Frontal cortex (tissue), 3 donors: ENCODE measurements at regions not wholly inside any gene's neighbourhood (a gene's known extent, or its start where the extent isn't known, plus 50 kb on each side); places are given as distances from the start of the nearest gene placed in this dataset.
"Not testable (repeated sequence)": the region's sequence is repeated elsewhere in the genome, so short reads cannot be mapped to it uniquely, and the experiment has no call there.

Experiments
- DNase-seq, 2 donors: peaks; one replicate each; pipeline ENCODE4 v3.0.0; 2012; ENCODE audit warnings: low spot score in 2 of 2
- FAIRE-seq: peaks from 2 replicates; lab custom pipeline; 2012; peaks lifted over from hg19 to GRCh38; lab: Jason Lieb, UNC
- donor health status: control.
- donor health status: control.
- donor health status: control.

GRCh38 chr12:93221841-93222240 is 155.9 kb upstream of the NUDT4 start:
- FAIRE-seq = no peak

GRCh38 chr12:93223440-93224426 is 154.0 kb upstream of the NUDT4 start:
- DNase-seq = no peak
- FAIRE-seq = no peak

More at GRCh38 chr12:93221841-93222240, 155.9 kb upstream of the NUDT4 start:
- peak in 1 of 2 donors; percentile 13 for DNase-seq

GRCh38 chr12:93225094-93225493 is 152.6 kb upstream of the NUDT4 start:
- DNase-seq = no peak
- FAIRE-seq = no peak

- FAIRE-seq (no peak), DNase-seq (no peak)
Observed at GRCh38 chr12:93226361-93226760, 151.4 kb upstream of the NUDT4 start.

- DNase-seq (no peak), FAIRE-seq (no peak)
Observed at GRCh38 chr12:93229494-93230325, 148.0 kb upstream of the NUDT4 start.

- no peak for DNase-seq
Observed at GRCh38 chr12:93230326-93230720, 147.4 kb upstream of the NUDT4 start.

GRCh38 chr12:93231938-93232337 is 145.8 kb upstream of the NUDT4 start:
- FAIRE-seq (no peak), DNase-seq (no peak)

More at GRCh38 chr12:93230326-93230720, 147.4 kb upstream of the NUDT4 start:
- no peak for FAIRE-seq

GRCh38 chr12:93234641-93235040 is 143.1 kb upstream of the NUDT4 start:
- FAIRE-seq = no peak
- DNase-seq = no peak

GRCh38 chr12:93235881-93236280 is 141.8 kb upstream of the NUDT4 start:
- no peak for FAIRE-seq
- DNase-seq = no peak

- FAIRE-seq (no peak), DNase-seq (no peak)
Observed at GRCh38 chr12:93237235-93237915, 140.3 kb upstream of the NUDT4 start.

- not testable (repeated sequence) for DNase-seq, FAIRE-seq
Observed at GRCh38 chr12:93238512-93239262, 139.0 kb upstream of the NUDT4 start.

GRCh38 chr12:93239789-93240188 is 137.9 kb upstream of the NUDT4 start:
- not testable (repeated sequence) for DNase-seq, FAIRE-seq

- no peak for FAIRE-seq
- no peak for DNase-seq
Observed at GRCh38 chr12:93242154-93242972, 135.4 kb upstream of the NUDT4 start.

GRCh38 chr12:93243382-93243688 is 134.4 kb upstream of the NUDT4 start:
- DNase-seq = no peak
- FAIRE-seq = no peak

GRCh38 chr12:93243689-93244513 is 133.8 kb upstream of the NUDT4 start:
- DNase-seq (no peak), FAIRE-seq (no peak)

- FAIRE-seq = no peak
Observed at GRCh38 chr12:93244514-93245077, 133.1 kb upstream of the NUDT4 start.

GRCh38 chr12:93245543-93245942 is 132.2 kb upstream of the NUDT4 start:
- DNase-seq = no peak
- FAIRE-seq = no peak

More at GRCh38 chr12:93244514-93245077, 133.1 kb upstream of the NUDT4 start:
- no peak for DNase-seq
